ELR (cell line): ENCODE measurements at regions not wholly inside any gene's neighbourhood (a gene's known extent, or its start where the extent isn't known, plus 50 kb on each side); places are given as distances from the start of the nearest gene placed in this dataset.
"Not testable (repeated sequence)": the region's sequence is repeated elsewhere in the genome, so short reads cannot be mapped to it uniquely, and the experiment has no call there.

Experiments used
- DNase-seq: peaks from one replicate; pipeline ENCODE4 v3.0.0-alpha.2; 2015; ENCODE audit warnings: low read depth

GRCh38 chr14:81584495-81584894 lies 50.8 kb upstream of the SEL1L start:
- no peak for DNase-seq

- no peak for DNase-seq
Measured at GRCh38 chr14:81589381-81590065, 55.9 kb upstream of the SEL1L start.

GRCh38 chr14:81591266-81591665 lies 57.6 kb upstream of the SEL1L start:
- DNase-seq, result no peak

- no peak for DNase-seq
Measured at GRCh38 chr14:81594012-81594411, 60.4 kb upstream of the SEL1L start.

- no peak for DNase-seq
Measured at GRCh38 chr14:81605660-81606059, 72.0 kb upstream of the SEL1L start.

GRCh38 chr14:81613341-81614045 lies 79.8 kb upstream of the SEL1L start:
- DNase-seq, result no peak

GRCh38 chr14:81614302-81614701 lies 80.6 kb upstream of the SEL1L start:
- not testable (repeated sequence) for DNase-seq

GRCh38 chr14:81618695-81619094 lies 85.0 kb upstream of the SEL1L start:
- DNase-seq, result no peak

- DNase-seq, result no peak
Measured at GRCh38 chr14:81619816-81620215, 86.2 kb upstream of the SEL1L start.

GRCh38 chr14:81623771-81624396 lies 90.2 kb upstream of the SEL1L start:
- DNase-seq, result not testable (repeated sequence)

- peak; percentile 27 for DNase-seq
Measured at GRCh38 chr14:81625343-81625742, 91.7 kb upstream of the SEL1L start.

- no peak for DNase-seq
Measured at GRCh38 chr14:81632157-81632556, 98.5 kb upstream of the SEL1L start.

- no peak for DNase-seq
Measured at GRCh38 chr14:81633496-81633895, 99.8 kb upstream of the SEL1L start.

GRCh38 chr14:81637639-81638038 lies 104.0 kb upstream of the SEL1L start:
- DNase-seq, result no peak

GRCh38 chr14:81638656-81639280 lies 105.1 kb upstream of the SEL1L start:
- no peak for DNase-seq

GRCh38 chr14:81653626-81654025 lies 120.0 kb upstream of the SEL1L start:
- no peak for DNase-seq

GRCh38 chr14:81655423-81656314 lies 122.0 kb upstream of the SEL1L start:
- DNase-seq, result no peak

GRCh38 chr14:81656811-81657210 lies 123.2 kb upstream of the SEL1L start:
- no peak for DNase-seq

GRCh38 chr14:81662066-81662465 lies 128.4 kb upstream of the SEL1L start:
- no peak for DNase-seq

- DNase-seq, result no peak
Measured at GRCh38 chr14:81662570-81663197, 129.0 kb upstream of the SEL1L start.

GRCh38 chr14:81668626-81669274 lies 135.1 kb upstream of the SEL1L start:
- no peak for DNase-seq
